Neuronal stem cell (in vitro differentiated cells): ENCODE measurements at regions not wholly inside any gene's neighbourhood (a gene's known extent, or its start where the extent isn't known, plus 50 kb on each side); places are given as distances from the start of the nearest gene placed in this dataset.

Source experiments
- DNase-seq: peaks from one replicate; pipeline ENCODE4 v3.0.0-alpha.2; 2013; ENCODE audit warnings: low spot score
- H2AFZ ChIP-seq: one replicate; pipeline ENCODE4 v1.6.1; 2013; ENCODE audit warnings: mild to moderate bottlenecking, low read length, inconsistent platforms
- H2AK5ac ChIP-seq: 2 replicates; pipeline ENCODE4 v1.6.1; 2013; ENCODE audit warnings: low read depth, mild to moderate bottlenecking, inconsistent platforms, low read length, moderate library complexity, mixed read lengths
- H2BK120ac ChIP-seq: 2 replicates; pipeline ENCODE4 v1.6.1; 2013; ENCODE audit warnings: low read depth, mild to moderate bottlenecking, inconsistent platforms, low read length, moderate library complexity, mixed read lengths
- H2BK12ac ChIP-seq: one replicate; pipeline ENCODE4 v1.6.1; 2013; ENCODE audit warnings: low read length, inconsistent platforms
- H2BK15ac ChIP-seq: 2 replicates; pipeline ENCODE4 v1.6.1; 2013; ENCODE audit warnings: mild to moderate bottlenecking, low read length, inconsistent platforms, mixed read lengths
- H2BK5ac ChIP-seq: one replicate; pipeline ENCODE4 v1.6.1; 2013; ENCODE audit warnings: inconsistent platforms, mild to moderate bottlenecking, low read length, moderate library complexity
- H3K14ac ChIP-seq: one replicate; pipeline ENCODE4 v1.6.1; 2013; ENCODE audit warnings: low read length, inconsistent platforms
- H3K18ac ChIP-seq: 2 replicates; pipeline ENCODE4 v1.6.1; 2013; ENCODE audit warnings: low read length, inconsistent platforms
- H3K23ac ChIP-seq: 2 replicates; pipeline ENCODE4 v1.6.1; 2013; ENCODE audit warnings: low read depth, mild to moderate bottlenecking, mixed read lengths, low read length, inconsistent platforms; ENCODE audit not compliant: poor library complexity
- H3K27ac ChIP-seq: replicated peaks from 3 replicates; pipeline ENCODE4 v1.5.1; 2013; ENCODE audit warnings: low read length, inconsistent platforms
- H3K27me3 ChIP-seq, 3 experiments: 2 replicates each; pipeline ENCODE4 v1.6.1; 2013; ENCODE audit warnings: low read length in 3 of 3, mild to moderate bottlenecking in 2 of 3, inconsistent platforms in 1 of 3, low read depth in 1 of 3, mixed read lengths in 1 of 3, moderate library complexity in 1 of 3; ENCODE audit not compliant: control insufficient read depth in 3 of 3, insufficient read depth in 3 of 3
- H3K36me3 ChIP-seq, 2 donors: replicated peaks in 1 of 2; 2 replicates each; pipeline ENCODE4 v1.6.1; 2013; ENCODE audit warnings: low read length in 2 of 2; ENCODE audit not compliant: control insufficient read depth in 2 of 2, insufficient read depth in 2 of 2
- H3K4ac ChIP-seq: 2 replicates; pipeline ENCODE4 v1.6.1; 2013; ENCODE audit warnings: inconsistent platforms, mild to moderate bottlenecking, low read length, moderate library complexity
- H3K4me1 ChIP-seq, 2 donors: 1 replicate in 1 of 2; 2 replicates in 1 of 2; pipeline ENCODE4 v1.6.1; 2013; ENCODE audit warnings: low read length in 2 of 2, low read depth in 1 of 2; ENCODE audit not compliant: control insufficient read depth in 2 of 2, insufficient read depth in 1 of 2
- H3K4me2 ChIP-seq: one replicate; pipeline ENCODE4 v1.6.1; 2013; ENCODE audit warnings: mild to moderate bottlenecking, low read length, inconsistent platforms; ENCODE audit not compliant: insufficient read depth, poor library complexity, severe bottlenecking
- H3K4me3 ChIP-seq, 2 donors: 2 replicates each; pipeline ENCODE4 v1.5.1; 2013; ENCODE audit warnings: low read length in 2 of 2, mild to moderate bottlenecking in 2 of 2, inconsistent platforms in 1 of 2, moderate library complexity in 1 of 2
- H3K79me1 ChIP-seq: one replicate; pipeline ENCODE4 v1.6.1; 2013; ENCODE audit warnings: low read depth, mild to moderate bottlenecking, inconsistent platforms, low read length, moderate library complexity
- H3K9ac ChIP-seq: one replicate; pipeline ENCODE4 v1.6.1; 2013; ENCODE audit warnings: mild to moderate bottlenecking, low read depth, low read length, inconsistent platforms; ENCODE audit not compliant: poor library complexity
- H3K9me3 ChIP-seq, 2 donors: replicated peaks in 1 of 2; 2 replicates each; pipeline versions ENCODE3 to v1.6.1; 2013; ENCODE audit warnings: low read length in 2 of 2, mild to moderate bottlenecking in 2 of 2, inconsistent platforms in 1 of 2, low read depth in 1 of 2, mixed read lengths in 1 of 2, moderate library complexity in 1 of 2; ENCODE audit not compliant: control insufficient read depth in 2 of 2, insufficient read depth in 1 of 2
- H4K8ac ChIP-seq: one replicate; pipeline ENCODE4 v1.6.1; 2013; ENCODE audit warnings: low read depth, mild to moderate bottlenecking, inconsistent platforms, low read length, moderate library complexity
- H4K91ac ChIP-seq: one replicate; pipeline ENCODE4 v1.6.1; 2013; ENCODE audit warnings: low read length, low read depth, mild to moderate bottlenecking, inconsistent platforms; ENCODE audit not compliant: poor library complexity
- WGBS, 2 donors: extraction: QIAGEN DNeasy Blood & Tissue Kit; methylation state at CpG; one replicate each; pipeline ENCODE4 v1.1.7; 2013; ENCODE audit warnings: missing lambda C conversion rate in 2 of 2, mixed read lengths in 1 of 2; ENCODE audit not compliant: insufficient read length in 2 of 2, insufficient replicate concordance in 1 of 2; ENCODE audit errors: extremely low coverage in 2 of 2; 5-methylcytosine and 5-hydroxymethylcytosine counted together

DNA sequence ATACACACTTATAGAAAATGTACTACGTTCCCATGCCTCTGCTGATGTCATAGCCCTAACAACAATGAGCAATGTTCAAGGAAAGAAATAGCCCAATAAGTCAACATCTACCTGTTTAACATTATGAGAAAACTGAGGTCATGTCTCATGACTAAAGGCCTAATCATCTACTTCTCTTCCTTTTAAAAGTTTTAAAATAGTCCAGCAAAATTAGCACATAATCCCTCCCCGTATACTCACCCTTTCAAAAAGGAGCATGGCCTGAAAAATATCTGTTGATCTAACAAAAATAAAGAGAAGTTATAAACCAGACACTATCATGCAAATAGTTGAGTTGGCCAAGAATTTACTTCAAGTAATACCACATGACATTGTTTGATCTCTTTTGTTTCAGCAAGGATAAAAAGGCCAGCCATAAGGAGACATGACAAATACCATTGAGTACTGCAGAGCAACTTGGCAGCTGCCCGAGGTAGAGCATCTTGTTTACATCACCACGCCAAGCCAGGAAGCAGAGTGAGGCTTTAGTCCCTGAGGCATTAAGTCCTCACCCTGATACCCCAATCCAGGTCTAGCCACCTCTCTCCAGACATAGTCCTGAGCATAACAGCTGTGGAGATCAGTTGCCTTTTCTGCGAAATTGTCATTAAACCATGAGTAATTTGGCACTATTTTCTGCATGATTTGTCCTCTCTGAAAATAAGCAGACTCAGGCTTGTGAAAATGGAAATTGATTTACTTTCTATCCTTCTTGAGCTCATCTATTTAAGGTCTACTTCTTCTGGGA is 137.4 kb upstream of the ETAA1 start:
- DNase-seq: no peak
- H3K4me3 ChIP-seq: no peak overlapping the region
- H3K4me1 ChIP-seq: no peaks in the 10 kb centered on the region

GRCh38 chr2:67260343-67261277 is 136.5 kb upstream of the ETAA1 start:
- no peak overlapping the region for H3K14ac ChIP-seq
- no peak overlapping the region for H4K91ac ChIP-seq
- H3K27me3 ChIP-seq: no peaks in the 10 kb centered on the region
- no peak overlapping the region for H2BK12ac ChIP-seq
- no peaks in the 10 kb centered on the region for H3K79me1 ChIP-seq
- no peaks in the 10 kb centered on the region for H3K4me1 ChIP-seq
- H2AK5ac ChIP-seq: no peak overlapping the region
- no peak for DNase-seq
- no peak overlapping the region for H2BK15ac ChIP-seq
- no CpG with 5 or more reads among the region's 16 CpGs for WGBS, 2 donors
- no peak overlapping the region for H3K23ac ChIP-seq
- no peaks in the 10 kb centered on the region for H3K36me3 ChIP-seq
- no peak overlapping the region for H2BK120ac ChIP-seq
- H2BK5ac ChIP-seq: no peak overlapping the region
- H2AFZ ChIP-seq: no peak overlapping the region
- H3K9ac ChIP-seq: no peak overlapping the region
- H3K18ac ChIP-seq: no peak overlapping the region
- no peak overlapping the region for H4K8ac ChIP-seq
- H3K4ac ChIP-seq: no peak overlapping the region
- no peak overlapping the region for H3K4me2 ChIP-seq
- H3K27ac ChIP-seq: no peak overlapping the region
- no peak overlapping the region for H3K4me3 ChIP-seq
- no peaks in the 10 kb centered on the region for H3K9me3 ChIP-seq

More for the DNA sequence above, 137.4 kb upstream of the ETAA1 start:
- no peak overlapping the region for H3K27ac ChIP-seq
- no peak overlapping the region for H3K4me2 ChIP-seq
- H2BK12ac ChIP-seq: no peak overlapping the region
- no peaks in the 10 kb centered on the region for H3K9me3 ChIP-seq
- H3K14ac ChIP-seq: no peak overlapping the region
- H2BK120ac ChIP-seq: no peak overlapping the region
- H3K23ac ChIP-seq: no peak overlapping the region
- H2BK15ac ChIP-seq: no peak overlapping the region
- H4K91ac ChIP-seq: no peak overlapping the region
- no CpG with 5 or more reads among the region's 5 CpGs for WGBS, 2 donors
- no peaks in the 10 kb centered on the region for H3K79me1 ChIP-seq
- no peak overlapping the region for H2AK5ac ChIP-seq
- no peak overlapping the region for H3K4ac ChIP-seq
- no peaks in the 10 kb centered on the region for H3K36me3 ChIP-seq
- H4K8ac ChIP-seq: no peak overlapping the region
- H2BK5ac ChIP-seq: no peak overlapping the region
- H3K18ac ChIP-seq: no peak overlapping the region
- H3K27me3 ChIP-seq: no peaks in the 10 kb centered on the region
- no peak overlapping the region for H3K9ac ChIP-seq
- no peak overlapping the region for H2AFZ ChIP-seq

GRCh38 chr2:67267241-67267640 is 129.9 kb upstream of the ETAA1 start:
- no peak for DNase-seq
- Histone ChIP-seq H3K27ac (no peak overlapping the region), H3K4ac (no peak overlapping the region), H2BK12ac (no peak overlapping the region), H4K91ac (no peak overlapping the region), H3K23ac (no peak overlapping the region), H3K4me2 (no peak overlapping the region), H2BK15ac (no peak overlapping the region), H3K4me3 (no peak overlapping the region), H4K8ac (no peak overlapping the region), H2AFZ (no peak overlapping the region), H3K14ac (no peak overlapping the region), H2BK120ac (no peak overlapping the region), H3K18ac (no peak overlapping the region), H2AK5ac (no peak overlapping the region), H2BK5ac (no peak overlapping the region), H3K9ac (no peak overlapping the region), H3K79me1 (no peaks in the 10 kb centered on the region), H3K36me3 (no peaks in the 10 kb centered on the region), H3K9me3 (no peaks in the 10 kb centered on the region), H3K27me3 (no peaks in the 10 kb centered on the region), H3K4me1 (no peaks in the 10 kb centered on the region)
- WGBS, 2 donors: no CpG with 5 or more reads among the region's 5 CpGs

DNA sequence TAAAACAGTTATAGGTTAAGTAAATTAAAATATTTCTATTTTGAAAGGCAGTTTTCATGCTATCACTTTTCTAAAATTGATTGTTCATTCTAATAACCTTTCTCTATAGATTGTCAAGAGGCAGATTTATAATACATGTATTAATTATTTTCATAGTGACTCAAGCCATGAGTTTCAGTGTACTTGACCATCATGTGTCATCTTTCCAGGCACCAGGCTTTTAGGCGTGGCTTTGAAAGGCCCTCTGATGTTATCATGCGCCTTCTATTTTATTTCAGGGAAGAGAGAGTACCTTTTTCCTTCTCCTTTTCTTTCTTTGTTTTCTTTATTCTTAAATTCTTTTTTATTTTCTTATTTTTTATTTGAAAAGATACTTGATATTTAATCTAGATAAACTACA is 128.3 kb upstream of the ETAA1 start:
- DNase-seq: no peak
- Histone ChIP-seq H3K79me1 (no peaks in the 10 kb centered on the region), H2BK15ac (no peak overlapping the region), H3K9ac (no peak overlapping the region), H2AK5ac (no peak overlapping the region), H3K14ac (no peak overlapping the region), H4K8ac (no peak overlapping the region), H3K23ac (no peak overlapping the region), H3K4ac (no peak overlapping the region), H3K9me3 (no peaks in the 10 kb centered on the region), H2BK5ac (no peak overlapping the region), H3K4me3 (no peak overlapping the region), H3K4me2 (no peak overlapping the region), H2AFZ (no peak overlapping the region), H2BK12ac (no peak overlapping the region), H3K27ac (no peak overlapping the region), H4K91ac (no peak overlapping the region), H3K27me3 (no peaks in the 10 kb centered on the region), H3K36me3 (no peaks in the 10 kb centered on the region), H3K18ac (no peak overlapping the region), H3K4me1 (no peaks in the 10 kb centered on the region), H2BK120ac (no peak overlapping the region)
- no CpG with 5 or more reads among the region's 2 CpGs for WGBS, 2 donors
